Psoas muscle (tissue), 7 donors: ENCODE measurements at regions not wholly inside any gene's neighbourhood (a gene's known extent, or its start where the extent isn't known, plus 50 kb on each side); places are given as distances from the start of the nearest gene placed in this dataset.
"Not testable (repeated sequence)": the region's sequence is repeated elsewhere in the genome, so short reads cannot be mapped to it uniquely, and the experiment has no call there.

Experiments
- ATAC-seq, 4 donors: fragments of 200-7000 bp; cut with Tn5 transposase; one replicate each; pipeline ENCODE4 v1.9.1; 2020; ENCODE audit warnings: moderate library complexity in 3 of 4, mild to moderate bottlenecking in 2 of 4
- DNase-seq, 2 donors: peaks; one replicate each; pipeline ENCODE4 v3.0.0-alpha.2; 2020
- H3K27ac ChIP-seq: fragments of 200-600 bp; one replicate; pipeline ENCODE4 v1.8.0; 2022
- H3K27me3 ChIP-seq, 3 donors: fragments of 200-600 bp in 1 of 3; one replicate each; pipeline versions ENCODE4 v1.6.1 to v1.8.0; 2013 to 2022; ENCODE audit warnings: low read length in 2 of 3, mild to moderate bottlenecking in 2 of 3, moderate library complexity in 1 of 3; ENCODE audit not compliant: insufficient read depth in 3 of 3
- H3K36me3 ChIP-seq, 2 donors: fragments of 200-600 bp in 1 of 2; one replicate each; pipeline versions ENCODE4 v1.6.1 to v1.8.0; 2013 to 2022; ENCODE audit warnings: low read depth in 1 of 2, mild to moderate bottlenecking in 1 of 2, moderate library complexity in 1 of 2; ENCODE audit not compliant: insufficient read depth in 1 of 2
- H3K4me1 ChIP-seq: fragments of 200-600 bp; one replicate; pipeline ENCODE4 v1.8.0; 2022
- H3K4me3 ChIP-seq: fragments of 200-600 bp; one replicate; pipeline ENCODE4 v1.8.0; 2022; ENCODE audit warnings: mild to moderate bottlenecking
- H3K9me3 ChIP-seq: fragments of 200-600 bp; one replicate; pipeline ENCODE4 v1.8.0; 2022
- CTCF ChIP-seq: fragments of 200-600 bp; IDR thresholded peaks from one replicate; pipeline ENCODE4 v1.8.0; 2022; ENCODE audit warnings: antibody characterized with exemption
- WGBS, 3 donors: extraction: QIAGEN DNeasy Blood & Tissue Kit; methylation state at CpG; one replicate each; pipeline versions ENCODE4 v1.1.6 to v1.1.7; 2013; 5-methylcytosine and 5-hydroxymethylcytosine counted together
- intact Hi-C, 2 donors: fragments of 100-400 bp; cut with DNase I; formaldehyde crosslinking; loops; one replicate each; pipeline versions ENCODE4 v1.11.0 to v1.14.2; 2022
- donor health status: healthy with polysubstance abuse.
- donor health status: DM: no; HTN: no; CAD: no; lungs with moderate emphysema.
- donor health status: Bipolar disorder and iron deficiency.
- donor health status: healthy.
- donor health status: DM: yes; HTN: yes; CAD: no.
- donor health status: DM: no; HTN: no; CAD: no.
- donor health status: DM: yes; HTN: yes; CAD: no.

- no peak overlapping the region for H3K27ac ChIP-seq
- no peaks in the 10 kb centered on the region for H3K9me3 ChIP-seq
- intact Hi-C loops, result loop anchor here in 1 of 2 donors (10.0 kb wide), 1 partner anchor 221 kb away; no protein-coding TSS in a partner anchor
- H3K4me1 ChIP-seq, result no peaks in the 10 kb centered on the region
- ATAC-seq, result no peak
- no peaks in the 10 kb centered on the region for H3K27me3 ChIP-seq
- no peak for TF ChIP-seq CTCF
- no peaks in the 10 kb centered on the region for H3K36me3 ChIP-seq
- 56 to 62% (median 57%) methylated on average over 9 of the region's 9 CpGs for WGBS, 3 donors
- no peak overlapping the region for H3K4me3 ChIP-seq
- no peak for DNase-seq
Measured at GRCh38 chr2:18975506-18976167, 382.8 kb downstream of the OSR1 start.

DNA sequence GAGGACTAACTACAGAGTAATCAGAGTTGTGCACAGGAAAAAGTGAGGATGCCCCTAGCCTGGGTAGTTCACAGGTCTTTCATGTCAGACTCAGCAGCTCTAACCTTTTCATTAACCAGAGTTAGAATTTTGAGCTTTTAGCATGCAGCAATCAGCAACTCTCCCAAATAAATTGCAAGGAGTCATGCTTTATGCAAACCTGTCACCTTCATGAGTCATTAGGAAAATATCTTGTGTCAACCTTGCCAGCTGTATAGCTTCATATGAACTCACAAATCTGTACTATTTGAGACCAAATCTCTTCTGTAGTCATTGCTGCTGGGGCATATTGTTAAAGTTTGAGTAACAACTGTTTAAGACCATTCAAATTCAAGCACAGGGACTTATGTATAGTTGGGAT, 382.3 kb upstream of the NT5C1B start:
- intact Hi-C loops, result loop anchor here in 1 of 2 donors (10.0 kb wide), 1 partner anchor 217 kb away; no protein-coding TSS in a partner anchor
- Histone ChIP-seq H3K27me3 (no peaks in the 10 kb centered on the region), H3K4me1 (no peaks in the 10 kb centered on the region), H3K36me3 (no peaks in the 10 kb centered on the region), H3K27ac (no peak overlapping the region), H3K9me3 (no peaks in the 10 kb centered on the region), H3K4me3 (no peak overlapping the region)
- no peak for DNase-seq
- no peak for TF ChIP-seq CTCF
- ATAC-seq, result no peak

GRCh38 chr2:18971069-18971378, 381.7 kb upstream of the NT5C1B start:
- no peak overlapping the region for H3K4me3 ChIP-seq
- intact Hi-C loops, result loop anchor here in 1 of 2 donors (10.0 kb wide), 1 partner anchor 216 kb away; no protein-coding TSS in a partner anchor
- no peaks in the 10 kb centered on the region for H3K36me3 ChIP-seq
- TF ChIP-seq CTCF, result no peak
- no peaks in the 10 kb centered on the region for H3K9me3 ChIP-seq
- 53 to 66% (median 57%) methylated on average over 3 of the region's 3 CpGs for WGBS, 3 donors
- DNase-seq (no peak), ATAC-seq (no peak)
- H3K27ac ChIP-seq, result no peak overlapping the region
- H3K27me3 ChIP-seq, result no peaks in the 10 kb centered on the region
- no peaks in the 10 kb centered on the region for H3K4me1 ChIP-seq

DNA sequence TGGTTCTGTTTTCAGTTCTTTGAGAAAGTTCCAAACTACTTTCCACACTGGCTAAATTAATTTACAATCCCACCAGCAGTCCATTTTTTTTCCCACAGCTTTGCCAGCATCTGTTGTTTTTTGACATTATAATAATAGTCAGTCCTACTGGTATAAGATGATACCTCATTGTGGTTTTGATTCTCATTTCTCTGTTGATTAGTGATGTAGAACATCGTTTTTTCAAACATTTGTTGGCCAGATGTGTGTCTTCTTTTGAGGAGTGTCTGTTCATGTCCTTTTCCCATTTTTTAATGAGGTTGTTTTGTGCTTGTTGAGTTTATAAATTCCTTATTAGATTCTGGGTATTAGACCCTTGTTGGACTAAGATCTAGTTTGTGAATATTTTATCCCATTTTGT, 376.8 kb upstream of the NT5C1B start:
- Histone ChIP-seq H3K9me3 (no peaks in the 10 kb centered on the region), H3K27me3 (no peaks in the 10 kb centered on the region), H3K4me1 (no peaks in the 10 kb centered on the region), H3K36me3 (no peaks in the 10 kb centered on the region), H3K27ac (no peak overlapping the region), H3K4me3 (no peak overlapping the region)
- no peak for DNase-seq
- 19 to 37% (median 25%) methylated on average over 1 of the region's 1 CpG for WGBS, 3 donors
- ATAC-seq, result no peak
- TF ChIP-seq CTCF, result no peak
- intact Hi-C loops, result no loop called here

DNA sequence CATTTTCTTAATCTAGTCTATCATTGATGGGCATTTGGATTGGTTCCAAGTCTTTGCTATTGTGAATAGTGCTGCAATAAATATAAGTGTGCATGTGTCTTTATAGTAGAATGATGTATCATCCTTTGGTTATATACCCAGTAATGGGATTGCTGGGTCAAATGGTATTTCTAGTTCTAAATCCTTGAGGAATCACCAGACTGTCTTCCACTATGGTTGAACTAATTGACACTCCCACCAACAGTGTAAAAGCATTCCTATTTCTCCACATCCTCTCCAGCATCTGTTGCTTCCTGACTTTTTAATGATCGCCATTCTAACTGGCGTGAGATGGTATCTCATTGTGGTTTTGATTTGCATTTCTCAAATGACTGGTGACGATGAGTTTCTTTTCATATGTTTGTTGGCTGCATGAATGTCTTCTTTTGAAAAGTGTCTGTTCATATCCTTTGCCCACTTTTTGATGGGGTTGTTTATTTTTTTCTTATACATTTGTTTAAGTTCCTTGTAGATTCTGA, 374.4 kb upstream of the NT5C1B start:
- H3K9me3 ChIP-seq, H3K36me3 ChIP-seq, intact Hi-C loops, ATAC-seq, DNase-seq, H3K4me3 ChIP-seq, H3K27ac ChIP-seq, H3K4me1 ChIP-seq, H3K27me3 ChIP-seq: not testable (repeated sequence)
- WGBS, 3 donors, result 95 to 96% (median 96%) methylated on average over 3 of the region's 3 CpGs
